ENCODE measurements at regions not wholly inside any gene's neighbourhood (a gene's known extent, or its start where the extent isn't known, plus 50 kb on each side); places are given as distances from the start of the nearest gene placed in this dataset.
"Not testable (repeated sequence)": the region's sequence is repeated elsewhere in the genome, so short reads cannot be mapped to it uniquely, and the experiment has no call there.

- DNase-seq (ENCODE audit: low read depth in 4 of 4, low spot score in 3 of 4), result no peak
These were observed 145.9 kb upstream of the ZNF608 start for GRCh38 chr5:124892185-124892848.

- DNase-seq (ENCODE audit: low read depth in 4 of 4, low spot score in 3 of 4), result no peak
These were observed 148.1 kb upstream of the ZNF608 start for GRCh38 chr5:124894541-124894940.

- no peak for DNase-seq (ENCODE audit: low read depth in 4 of 4, low spot score in 3 of 4)
These were observed 148.8 kb upstream of the ZNF608 start for GRCh38 chr5:124895236-124895635.

- DNase-seq (ENCODE audit: low read depth in 4 of 4, low spot score in 3 of 4), result no peak
These were observed 154.6 kb upstream of the ZNF608 start for GRCh38 chr5:124901081-124901480.

- no peak for DNase-seq (ENCODE audit: low read depth in 4 of 4, low spot score in 3 of 4)
These were observed 155.8 kb upstream of the ZNF608 start for GRCh38 chr5:124902097-124902821.

- DNase-seq (ENCODE audit: low read depth in 4 of 4, low spot score in 3 of 4), result no peak
These were observed 159.1 kb upstream of the ZNF608 start for GRCh38 chr5:124905256-124906130.

- no peak for DNase-seq (ENCODE audit: low read depth in 4 of 4, low spot score in 3 of 4)
These were observed 160.1 kb upstream of the ZNF608 start for GRCh38 chr5:124906339-124907097.

GRCh38 chr5:124907098-124907644 lies 160.7 kb upstream of the ZNF608 start:
- no peak for DNase-seq (ENCODE audit: low read depth in 4 of 4, low spot score in 3 of 4)

GRCh38 chr5:124908581-124909451 lies 162.4 kb upstream of the ZNF608 start:
- no peak for DNase-seq (ENCODE audit: low read depth in 4 of 4, low spot score in 3 of 4)

- DNase-seq (ENCODE audit: low read depth in 4 of 4, low spot score in 3 of 4), result no peak
These were observed 163.3 kb upstream of the ZNF608 start for GRCh38 chr5:124909734-124910133.

GRCh38 chr5:124910354-124911016 lies 164.0 kb upstream of the ZNF608 start:
- DNase-seq (ENCODE audit: low read depth in 4 of 4, low spot score in 3 of 4), result no peak

GRCh38 chr5:124912638-124913328 lies 166.3 kb upstream of the ZNF608 start:
- no peak for DNase-seq (ENCODE audit: low read depth in 4 of 4, low spot score in 3 of 4)

- no peak for DNase-seq (ENCODE audit: low read depth in 4 of 4, low spot score in 3 of 4)
These were observed 166.9 kb upstream of the ZNF608 start for GRCh38 chr5:124913329-124913653.

GRCh38 chr5:124916313-124916712 lies 169.9 kb upstream of the ZNF608 start:
- DNase-seq (ENCODE audit: low read depth in 4 of 4, low spot score in 3 of 4), result not testable (repeated sequence)

GRCh38 chr5:124918618-124919017 lies 172.2 kb upstream of the ZNF608 start:
- DNase-seq (ENCODE audit: low read depth in 4 of 4, low spot score in 3 of 4), result no peak

GRCh38 chr5:124919076-124919475 lies 172.6 kb upstream of the ZNF608 start:
- DNase-seq (ENCODE audit: low read depth in 4 of 4, low spot score in 3 of 4), result no peak

GRCh38 chr5:124919747-124920525 lies 173.5 kb upstream of the ZNF608 start:
- no peak for DNase-seq (ENCODE audit: low read depth in 4 of 4, low spot score in 3 of 4)
